ENCODE measurements at regions not wholly inside any gene's neighbourhood (a gene's known extent, or its start where the extent isn't known, plus 50 kb on each side); places are given as distances from the start of the nearest gene placed in this dataset.

GRCh38 chr6:66731310-66731709 lies 1024.3 kb upstream of the EYS start:
- TF ChIP-seq EZH2 (IDR thresholded peaks at IDR 0.05; ENCODE audit: borderline replicate concordance) (no peak), EZH2phosphoT487 (IDR thresholded peaks at IDR 0.05; ENCODE audit: low read depth, severe bottlenecking, unreplicated experiment) (no peak), CTCF (IDR thresholded peaks at IDR 0.05; ENCODE audit: poor library complexity) (no peak)
- Histone ChIP-seq H3K9me2 (replicated peaks; ENCODE audit: insufficient read depth) (no peaks in the 10 kb centered on the region), H4K20me1 (ENCODE audit: insufficient read depth, poor library complexity, severe bottlenecking) (no peaks in the 10 kb centered on the region), H3K4me1 (ENCODE audit: insufficient read depth) (no peaks in the 10 kb centered on the region), H3K4me2 (no peak overlapping the region), H3K27me3 (no peaks in the 10 kb centered on the region), H3K36me3 (replicated peaks; ENCODE audit: insufficient read depth, low read depth) (no peaks in the 10 kb centered on the region), H3K27ac (no peak overlapping the region), H3K4me3 (no peak overlapping the region), H3K79me2 (no peaks in the 10 kb centered on the region), H3K9me3 (ENCODE audit: low read depth) (no peaks in the 10 kb centered on the region), H2AFZ (no peak overlapping the region)
- no peak for DNase-seq (ENCODE audit: low spot score)
- WGBS (ENCODE audit: low lambda C conversion rate, missing lambda C conversion rate): 88% methylated on average over 1 of the region's 1 CpG

- H3K4me1 ChIP-seq (ENCODE audit: insufficient read depth): no peaks in the 10 kb centered on the region
- H3K27ac ChIP-seq: no peak overlapping the region
- no peak overlapping the region for H3K4me2 ChIP-seq
- H3K36me3 ChIP-seq (replicated peaks; ENCODE audit: insufficient read depth, low read depth): no peaks in the 10 kb centered on the region
- no peaks in the 10 kb centered on the region for H3K9me2 ChIP-seq (replicated peaks; ENCODE audit: insufficient read depth)
- DNase-seq (ENCODE audit: low spot score): no peak
- H2AFZ ChIP-seq: no peak overlapping the region
- no peaks in the 10 kb centered on the region for H4K20me1 ChIP-seq (ENCODE audit: insufficient read depth, poor library complexity, severe bottlenecking)
- 82% methylated on average over 3 of the region's 3 CpGs for WGBS (ENCODE audit: low lambda C conversion rate, missing lambda C conversion rate)
- H3K4me3 ChIP-seq: no peak overlapping the region
- no peaks in the 10 kb centered on the region for H3K27me3 ChIP-seq
- TF ChIP-seq CTCF (IDR thresholded peaks at IDR 0.05; ENCODE audit: poor library complexity) (no peak), EZH2phosphoT487 (IDR thresholded peaks at IDR 0.05; ENCODE audit: low read depth, severe bottlenecking, unreplicated experiment) (no peak), EZH2 (IDR thresholded peaks at IDR 0.05; ENCODE audit: borderline replicate concordance) (no peak)
- no peaks in the 10 kb centered on the region for H3K79me2 ChIP-seq
- H3K9me3 ChIP-seq (ENCODE audit: low read depth): no peaks in the 10 kb centered on the region
Measured at GRCh38 chr6:66725670-66726069, 1018.6 kb upstream of the EYS start.

- 86% methylated on average over 4 of the region's 4 CpGs for WGBS (ENCODE audit: low lambda C conversion rate, missing lambda C conversion rate)
- H3K36me3 ChIP-seq (replicated peaks; ENCODE audit: insufficient read depth, low read depth): no peaks in the 10 kb centered on the region
- TF ChIP-seq EZH2phosphoT487 (IDR thresholded peaks at IDR 0.05; ENCODE audit: low read depth, severe bottlenecking, unreplicated experiment) (no peak), EZH2 (IDR thresholded peaks at IDR 0.05; ENCODE audit: borderline replicate concordance) (no peak), CTCF (IDR thresholded peaks at IDR 0.05; ENCODE audit: poor library complexity) (no peak)
- H3K4me2 ChIP-seq: no peak overlapping the region
- H3K9me2 ChIP-seq (replicated peaks; ENCODE audit: insufficient read depth): no peaks in the 10 kb centered on the region
- no peaks in the 10 kb centered on the region for H3K27me3 ChIP-seq
- DNase-seq (ENCODE audit: low spot score): no peak
- H3K27ac ChIP-seq: no peak overlapping the region
- H4K20me1 ChIP-seq (ENCODE audit: insufficient read depth, poor library complexity, severe bottlenecking): no peaks in the 10 kb centered on the region
- H3K9me3 ChIP-seq (ENCODE audit: low read depth): no peaks in the 10 kb centered on the region
- no peaks in the 10 kb centered on the region for H3K4me1 ChIP-seq (ENCODE audit: insufficient read depth)
- H3K79me2 ChIP-seq: no peaks in the 10 kb centered on the region
- H2AFZ ChIP-seq: no peak overlapping the region
- no peak overlapping the region for H3K4me3 ChIP-seq
Measured at GRCh38 chr6:66717801-66718200, 1010.8 kb upstream of the EYS start.

GRCh38 chr6:66699385-66699784 lies 992.4 kb upstream of the EYS start:
- H3K4me2 ChIP-seq: no peak overlapping the region

More at GRCh38 chr6:66699385-66699784, 992.4 kb upstream of the EYS start:
- WGBS (ENCODE audit: low lambda C conversion rate, missing lambda C conversion rate): 60% methylated on average over 1 of the region's 1 CpG
- Histone ChIP-seq H3K9me3 (ENCODE audit: low read depth) (no peaks in the 10 kb centered on the region), H4K20me1 (ENCODE audit: insufficient read depth, poor library complexity, severe bottlenecking) (no peaks in the 10 kb centered on the region), H3K9me2 (replicated peaks; ENCODE audit: insufficient read depth) (no peaks in the 10 kb centered on the region), H3K4me1 (ENCODE audit: insufficient read depth) (no peaks in the 10 kb centered on the region), H3K27ac (no peak overlapping the region), H3K36me3 (replicated peaks; ENCODE audit: insufficient read depth, low read depth) (no peaks in the 10 kb centered on the region), H3K4me3 (no peak overlapping the region), H2AFZ (no peak overlapping the region), H3K79me2 (no peaks in the 10 kb centered on the region), H3K27me3 (no peaks in the 10 kb centered on the region)
- no peak for DNase-seq (ENCODE audit: low spot score)
- TF ChIP-seq EZH2phosphoT487 (IDR thresholded peaks at IDR 0.05; ENCODE audit: low read depth, severe bottlenecking, unreplicated experiment): no peak
- no peak for TF ChIP-seq CTCF (IDR thresholded peaks at IDR 0.05; ENCODE audit: poor library complexity)
- TF ChIP-seq EZH2 (IDR thresholded peaks at IDR 0.05; ENCODE audit: borderline replicate concordance): no peak

Measured in hepatocyte (in vitro differentiated cells).